ENCODE measurements at regions not wholly inside any gene's neighbourhood (a gene's known extent, or its start where the extent isn't known, plus 50 kb on each side); places are given as distances from the start of the nearest gene placed in this dataset.

DNA sequence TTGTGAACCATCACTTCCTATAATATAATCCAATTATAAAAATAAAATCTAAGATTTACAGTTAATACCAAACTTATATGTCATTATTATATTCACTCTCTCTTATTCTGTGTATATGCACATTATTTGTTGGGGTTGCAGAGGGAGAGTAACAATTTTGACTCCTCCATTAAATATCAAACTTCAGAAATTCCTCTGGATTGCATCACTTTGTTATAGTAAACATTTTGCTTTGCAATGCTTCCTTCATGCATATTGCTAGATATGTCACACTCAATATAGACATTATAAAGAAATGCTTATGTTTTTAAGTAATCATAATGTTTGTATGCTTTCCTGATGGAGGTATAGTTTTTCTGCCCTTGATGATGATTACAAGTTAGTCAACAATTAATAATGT lies 999.0 kb upstream of the ADGRL2 start:
- TF ChIP-seq RNF2 (IDR thresholded peaks at IDR 0.05; ENCODE audit: borderline replicate concordance, low read depth, low read length, missing control alignments, poor library complexity, severe bottlenecking), result no peak
- TF ChIP-seq SP1 (IDR thresholded peaks at IDR 0.05; ENCODE audit: low read depth, low read length), result no peak
- TF ChIP-seq EP300 (IDR thresholded peaks at IDR 0.05; ENCODE audit: borderline replicate concordance in 1 of 2, low read depth in 2 of 2, low read length in 2 of 2), result no peak
- TF ChIP-seq TEAD4 (IDR thresholded peaks at IDR 0.05; ENCODE audit: low read depth, low read length), result no peak
- TF ChIP-seq RFX5 (IDR thresholded peaks at IDR 0.05; ENCODE audit: borderline replicate concordance, low read depth, low read length), result no peak
- TF ChIP-seq, protein P1, sequence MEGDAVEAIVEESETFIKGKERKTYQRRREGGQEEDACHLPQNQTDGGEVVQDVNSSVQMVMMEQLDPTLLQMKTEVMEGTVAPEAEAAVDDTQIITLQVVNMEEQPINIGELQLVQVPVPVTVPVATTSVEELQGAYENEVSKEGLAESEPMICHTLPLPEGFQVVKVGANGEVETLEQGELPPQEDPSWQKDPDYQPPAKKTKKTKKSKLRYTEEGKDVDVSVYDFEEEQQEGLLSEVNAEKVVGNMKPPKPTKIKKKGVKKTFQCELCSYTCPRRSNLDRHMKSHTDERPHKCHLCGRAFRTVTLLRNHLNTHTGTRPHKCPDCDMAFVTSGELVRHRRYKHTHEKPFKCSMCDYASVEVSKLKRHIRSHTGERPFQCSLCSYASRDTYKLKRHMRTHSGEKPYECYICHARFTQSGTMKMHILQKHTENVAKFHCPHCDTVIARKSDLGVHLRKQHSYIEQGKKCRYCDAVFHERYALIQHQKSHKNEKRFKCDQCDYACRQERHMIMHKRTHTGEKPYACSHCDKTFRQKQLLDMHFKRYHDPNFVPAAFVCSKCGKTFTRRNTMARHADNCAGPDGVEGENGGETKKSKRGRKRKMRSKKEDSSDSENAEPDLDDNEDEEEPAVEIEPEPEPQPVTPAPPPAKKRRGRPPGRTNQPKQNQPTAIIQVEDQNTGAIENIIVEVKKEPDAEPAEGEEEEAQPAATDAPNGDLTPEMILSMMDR (IDR thresholded peaks at IDR 0.05; ENCODE audit: control extremely low read depth in 1 of 3, insufficient read depth in 1 of 3, low read depth in 1 of 3, low read length in 3 of 3), result no peak
- no peak for TF ChIP-seq POLR2AphosphoS5 (IDR thresholded peaks at IDR 0.05; ENCODE audit: low read depth, low read length)
- no peak for TF ChIP-seq YY1 (IDR thresholded peaks at IDR 0.05; ENCODE audit: low read depth, low read length)

All from H1 (cell line).